Transverse colon (tissue), 4 donors: ENCODE measurements at regions not wholly inside any gene's neighbourhood (a gene's known extent, or its start where the extent isn't known, plus 50 kb on each side); places are given as distances from the start of the nearest gene placed in this dataset.

Experiments
- DNase-seq: peaks from one replicate; pipeline ENCODE4 v3.0.0-alpha.2; 2019
- H3K27ac ChIP-seq, 4 donors: fragments of 200-600 bp; sonication (generic); 2 replicates each; pipeline ENCODE4 v1.5.1; 2016 to 2018; ENCODE audit warnings: inconsistent platforms in 4 of 4
- H3K27me3 ChIP-seq: fragments of 200-600 bp; sonication (generic); 2 replicates; pipeline ENCODE4 v1.5.1; 2017; ENCODE audit warnings: inconsistent platforms
- H3K36me3 ChIP-seq, 4 donors: fragments of 200-600 bp; sonication (generic); 2 replicates each; pipeline ENCODE4 v1.5.1; 2017 to 2019; ENCODE audit warnings: inconsistent platforms in 4 of 4
- H3K4me1 ChIP-seq, 4 donors: fragments of 200-600 bp; sonication (generic); 2 replicates each; pipeline ENCODE4 v1.5.1; 2017 to 2020; ENCODE audit warnings: inconsistent platforms in 4 of 4
- H3K4me3 ChIP-seq, 4 donors: fragments of 200-600 bp; sonication (generic); 1 replicate in 1 of 4; 2 replicates in 3 of 4; pipeline versions ENCODE4 v1.5.1 to v1.6.1; 2017 to 2019; ENCODE audit warnings: inconsistent platforms in 4 of 4
- H3K9me3 ChIP-seq, 2 donors: fragments of 200-600 bp; sonication (generic); 2 replicates each; pipeline ENCODE4 v1.5.1; 2017 to 2019; ENCODE audit warnings: inconsistent platforms in 2 of 2
- EP300 ChIP-seq: sonication (generic); formaldehyde crosslinking; IDR thresholded peaks from one replicate; pipeline ENCODE4 v1.6.1; 2017; ENCODE audit warnings: antibody characterized with exemption, low read depth
- POLR2A ChIP-seq: fragments of 450-650 bp; IDR thresholded peaks from one replicate; pipeline ENCODE4 v1.6.1; 2016; ENCODE audit warnings: antibody characterized with exemption, mild to moderate bottlenecking, moderate library complexity
- POLR2AphosphoS5 ChIP-seq, 3 donors: sonication (generic); formaldehyde crosslinking; IDR thresholded peaks; one replicate each; pipeline ENCODE4 v1.6.1; 2016; ENCODE audit warnings: antibody characterized with exemption in 3 of 3
- WGBS, 2 donors: methylation state at CpG; one replicate each; pipeline ENCODE4 v1.1.5; 2018; ENCODE audit warnings: low coverage in 1 of 2; 5-methylcytosine and 5-hydroxymethylcytosine counted together
- in situ Hi-C, 4 donors: fragments of 200-750 bp; cut with MboI; loops; one replicate each; pipeline versions ENCODE4 v1.15.0 to v1.15.1; 2017; ENCODE audit warnings: low sequenced_read_pairs in 3 of 4, low pct_ligation_motif_present in 1 of 4, low pct_unique_long_range_greater_than_20kb in 1 of 4
- intact Hi-C: fragments of 100-400 bp; cut with DNase I; formaldehyde crosslinking; loops from one replicate; pipeline ENCODE4 v1.15.1; 2023; ENCODE audit warnings: low total_unique reads
- TF ChIP-seq, protein P1 (sequence below), 5 experiments: fragments of 200-600 bp in 3 of 5; fragments of 450-650 bp in 2 of 5; sonication (generic) in 3 of 5; IDR thresholded peaks; 1 replicate in 2 of 5; 2 replicates in 3 of 5; pipeline ENCODE4 v1.5.1; 2016 to 2017; ENCODE audit warnings: antibody characterized with exemption in 5 of 5, inconsistent platforms in 3 of 5, mild to moderate bottlenecking in 2 of 5, moderate library complexity in 1 of 5

DNA sequence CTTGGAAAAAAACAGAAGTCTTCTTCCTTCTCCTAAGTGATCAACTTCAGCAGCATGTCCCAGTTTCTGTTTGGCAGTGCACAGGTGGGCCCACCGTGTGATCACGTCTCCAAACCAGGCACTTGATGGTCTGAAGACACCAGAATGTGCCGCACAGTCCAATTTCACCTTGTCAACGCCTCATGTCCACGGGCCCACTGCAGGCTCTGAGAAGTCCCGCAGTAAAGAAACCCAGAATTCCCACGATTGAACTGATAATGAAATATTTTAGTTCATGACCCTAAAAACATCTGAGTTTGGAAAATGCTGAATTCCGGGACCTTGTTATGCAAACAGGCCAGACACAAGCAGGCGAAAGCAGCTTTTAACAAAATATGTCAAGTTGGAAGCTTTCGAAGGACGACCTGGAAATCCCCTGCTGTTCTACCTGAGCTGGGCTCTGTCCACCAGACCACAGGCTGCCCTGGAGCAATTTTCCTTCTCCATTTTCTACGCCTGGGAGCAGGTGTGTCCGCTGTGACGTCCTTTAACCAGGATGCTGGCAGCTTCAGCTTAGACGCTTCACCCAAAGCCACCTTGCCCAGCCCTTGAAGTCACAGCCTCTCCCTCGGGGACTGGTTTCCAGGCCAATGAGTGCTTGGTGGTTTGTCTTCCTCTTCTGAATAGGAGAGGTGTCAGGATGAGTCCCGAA lies 167.8 kb upstream of the IQSEC1 start:
- H3K9me3 ChIP-seq: no peaks in the 10 kb centered on the region
- no peak overlapping the region for H3K4me3 ChIP-seq
- no peaks in the 10 kb centered on the region for H3K27me3 ChIP-seq
- no peaks in the 10 kb centered on the region for H3K36me3 ChIP-seq
- H3K27ac ChIP-seq: no peak overlapping the region
- TF ChIP-seq POLR2AphosphoS5 (IDR thresholded peaks at IDR 0.05) (no peak), POLR2A (no peak), EP300 (no peak)
- TF ChIP-seq, protein P1, sequence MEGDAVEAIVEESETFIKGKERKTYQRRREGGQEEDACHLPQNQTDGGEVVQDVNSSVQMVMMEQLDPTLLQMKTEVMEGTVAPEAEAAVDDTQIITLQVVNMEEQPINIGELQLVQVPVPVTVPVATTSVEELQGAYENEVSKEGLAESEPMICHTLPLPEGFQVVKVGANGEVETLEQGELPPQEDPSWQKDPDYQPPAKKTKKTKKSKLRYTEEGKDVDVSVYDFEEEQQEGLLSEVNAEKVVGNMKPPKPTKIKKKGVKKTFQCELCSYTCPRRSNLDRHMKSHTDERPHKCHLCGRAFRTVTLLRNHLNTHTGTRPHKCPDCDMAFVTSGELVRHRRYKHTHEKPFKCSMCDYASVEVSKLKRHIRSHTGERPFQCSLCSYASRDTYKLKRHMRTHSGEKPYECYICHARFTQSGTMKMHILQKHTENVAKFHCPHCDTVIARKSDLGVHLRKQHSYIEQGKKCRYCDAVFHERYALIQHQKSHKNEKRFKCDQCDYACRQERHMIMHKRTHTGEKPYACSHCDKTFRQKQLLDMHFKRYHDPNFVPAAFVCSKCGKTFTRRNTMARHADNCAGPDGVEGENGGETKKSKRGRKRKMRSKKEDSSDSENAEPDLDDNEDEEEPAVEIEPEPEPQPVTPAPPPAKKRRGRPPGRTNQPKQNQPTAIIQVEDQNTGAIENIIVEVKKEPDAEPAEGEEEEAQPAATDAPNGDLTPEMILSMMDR (IDR thresholded peaks at IDR 0.05): no peak
- no peaks in the 10 kb centered on the region for H3K4me1 ChIP-seq
- in situ Hi-C loops: no loop called here
- DNase-seq: no peak
- WGBS, 2 donors: 85% methylated on average over 17 of the region's 17 CpGs; no CpG with 5 or more reads in 1 of the 2 donors
- intact Hi-C loops: no loop called here

DNA sequence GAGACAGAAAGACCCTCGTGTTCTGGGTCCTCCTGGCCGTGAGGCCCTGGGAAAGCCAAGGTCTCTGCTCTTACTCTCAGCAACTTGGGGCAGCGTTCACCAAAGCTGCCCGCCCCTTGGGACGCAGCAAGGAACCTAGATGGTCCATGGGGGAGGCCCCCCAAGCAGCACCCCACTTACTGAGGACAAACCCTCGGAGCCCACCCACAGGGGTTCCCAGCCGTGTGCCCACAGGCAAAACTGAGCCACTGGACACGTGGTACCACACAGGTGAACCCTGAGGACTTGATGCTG lies 166.2 kb upstream of the IQSEC1 start:
- Histone ChIP-seq H3K4me3 (no peak overlapping the region), H3K36me3 (no peaks in the 10 kb centered on the region), H3K27ac (no peak overlapping the region), H3K9me3 (no peaks in the 10 kb centered on the region), H3K27me3 (peaks cover 9% of the 10 kb centered on the region), H3K4me1 (no peaks in the 10 kb centered on the region)
- TF ChIP-seq POLR2AphosphoS5 (IDR thresholded peaks at IDR 0.05): no peak
- TF ChIP-seq, protein P1 (IDR thresholded peaks at IDR 0.05): no peak
- no peak for TF ChIP-seq EP300
- TF ChIP-seq POLR2A: no peak
- in situ Hi-C loops (no loop called here), intact Hi-C loops (no loop called here)
- no peak for DNase-seq
- 71% methylated on average over 6 of the region's 8 CpGs; no CpG with 5 or more reads in 1 of the 2 donors for WGBS, 2 donors

DNA sequence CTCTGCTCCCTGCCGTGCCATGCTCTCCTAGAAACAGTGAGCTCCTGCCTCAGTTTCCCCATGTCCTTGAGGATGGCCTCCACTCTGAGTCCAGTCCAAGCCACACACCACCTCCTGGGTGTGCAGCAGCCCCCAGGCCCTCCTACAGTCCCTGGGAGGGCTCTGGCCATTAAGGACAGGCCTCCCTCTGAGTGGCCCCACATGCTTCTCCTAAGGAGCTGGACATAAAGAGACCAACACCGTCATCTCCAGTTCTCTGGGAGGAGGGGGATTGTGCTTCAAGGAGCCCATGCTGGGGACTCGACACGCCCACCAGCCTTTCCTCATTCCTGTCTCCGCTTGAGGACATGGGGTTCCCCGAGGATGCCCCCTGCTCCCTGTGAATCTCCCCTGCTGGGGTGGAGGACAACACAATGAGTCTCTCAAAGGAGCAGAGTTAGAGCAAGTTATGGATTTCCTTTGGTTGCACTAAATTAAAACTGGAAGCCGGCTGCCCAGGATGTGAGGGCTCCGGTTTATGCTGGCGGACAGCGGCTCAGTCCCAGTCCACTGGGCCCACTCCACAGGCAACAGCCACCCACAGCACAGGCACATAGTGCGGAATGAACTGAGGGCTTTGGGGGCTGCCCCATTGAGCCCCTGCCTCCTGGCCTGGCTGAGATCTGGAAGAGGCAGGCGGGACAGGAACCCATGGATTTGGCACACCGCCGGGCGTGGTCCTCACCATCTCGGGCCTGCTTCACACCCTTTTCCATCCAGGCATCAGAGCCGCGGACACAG lies 165.6 kb upstream of the IQSEC1 start:
- DNase-seq: no peak
- in situ Hi-C loops: no loop called here
- Histone ChIP-seq H3K4me3 (no peak overlapping the region), H3K36me3 (no peaks in the 10 kb centered on the region), H3K4me1 (no peaks in the 10 kb centered on the region), H3K27ac (no peak overlapping the region), H3K9me3 (no peaks in the 10 kb centered on the region), H3K27me3 (peaks cover 12% of the 10 kb centered on the region)
- WGBS, 2 donors: 82% methylated on average over 18 of the region's 18 CpGs; no CpG with 5 or more reads in 1 of the 2 donors
- intact Hi-C loops: no loop called here
- TF ChIP-seq, protein P1 (IDR thresholded peaks at IDR 0.05): no peak
- no peak for TF ChIP-seq POLR2A
- no peak for TF ChIP-seq EP300
- TF ChIP-seq POLR2AphosphoS5 (IDR thresholded peaks at IDR 0.05): no peak

DNA sequence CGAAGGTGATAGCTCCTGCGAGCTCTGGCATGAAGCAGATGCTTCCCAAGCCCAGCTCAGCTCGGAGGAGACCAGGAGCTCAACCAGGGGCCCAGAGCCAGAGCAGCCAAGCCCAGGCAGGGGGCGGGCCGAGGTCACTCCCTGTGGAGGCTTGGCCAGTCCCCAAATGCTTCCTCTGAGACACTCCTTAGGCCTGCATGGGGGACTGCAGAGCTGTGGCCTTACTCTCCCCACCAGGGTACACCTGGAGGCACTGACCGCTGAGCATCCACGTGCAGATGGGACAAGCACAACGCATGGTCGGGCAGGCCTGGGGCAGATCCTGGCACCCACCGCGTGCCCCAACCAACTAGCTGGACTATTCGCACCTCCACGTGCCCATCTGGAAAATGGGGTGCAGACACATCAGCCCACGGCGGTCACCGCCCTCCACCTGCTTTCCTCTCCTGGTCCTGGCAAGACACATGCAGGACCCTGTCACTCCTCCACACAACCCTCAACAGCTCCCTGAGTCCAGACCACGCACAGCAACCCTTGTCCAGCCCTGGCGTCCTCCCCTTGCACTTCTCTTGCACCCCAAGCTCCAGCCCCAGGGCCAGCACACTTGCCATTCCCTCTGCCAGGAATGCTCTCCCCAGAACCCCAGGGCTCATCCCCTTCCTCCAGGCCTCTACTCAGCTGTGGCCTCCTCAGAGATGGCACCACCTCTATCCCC lies 164.7 kb upstream of the IQSEC1 start:
- no peaks in the 10 kb centered on the region for H3K4me1 ChIP-seq
- WGBS, 2 donors: 82% methylated on average over 18 of the region's 18 CpGs; no CpG with 5 or more reads in 1 of the 2 donors
- no peak for DNase-seq
- H3K9me3 ChIP-seq: no peaks in the 10 kb centered on the region
- no peaks in the 10 kb centered on the region for H3K36me3 ChIP-seq
- no peak overlapping the region for H3K4me3 ChIP-seq
- H3K27ac ChIP-seq: no peak overlapping the region
- TF ChIP-seq POLR2A (no peak), POLR2AphosphoS5 (IDR thresholded peaks at IDR 0.05) (no peak)
- peaks cover 15% of the 10 kb centered on the region for H3K27me3 ChIP-seq
- intact Hi-C loops (no loop called here), in situ Hi-C loops (no loop called here)
